HG03103 (cell line): ENCODE measurements at regions not wholly inside any gene's neighbourhood (a gene's known extent, or its start where the extent isn't known, plus 50 kb on each side); places are given as distances from the start of the nearest gene placed in this dataset.
A peak's percentile ranks its signal among the peaks of the same experiment; 100 is the strongest.
"Not testable (repeated sequence)": the region's sequence is repeated elsewhere in the genome, so short reads cannot be mapped to it uniquely, and the experiment has no call there.

Experiments
- ATAC-seq: cut with Tn5 transposase; IDR thresholded peaks from one replicate; pipeline ENCODE4 v1.9.1; 2021; ENCODE audit warnings: low read depth; ENCODE audit not compliant: unreplicated experiment

GRCh38 chrX:39477762-39478120, 620.0 kb downstream of the BCOR start:
- no peak for ATAC-seq

DNA sequence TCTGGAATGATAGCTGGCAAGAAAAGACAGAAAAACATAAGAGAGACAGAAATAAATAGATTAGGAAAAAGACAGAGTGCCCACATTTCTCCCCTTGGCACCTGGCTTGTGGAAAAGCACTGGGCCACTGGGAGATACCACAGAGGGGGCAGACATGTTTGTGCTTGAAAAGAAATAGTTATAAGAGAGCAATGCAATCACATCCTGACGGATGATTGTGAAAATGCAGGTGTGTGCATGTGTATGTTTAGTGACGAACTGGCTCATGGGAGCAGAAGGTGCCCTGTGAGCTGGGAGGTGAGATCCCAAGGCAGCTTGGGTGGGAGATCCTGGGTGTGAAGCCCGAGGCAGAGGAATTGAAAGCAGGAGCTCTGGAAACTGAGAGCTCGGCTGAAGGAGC, 617.9 kb downstream of the BCOR start:
- no peak for ATAC-seq

DNA sequence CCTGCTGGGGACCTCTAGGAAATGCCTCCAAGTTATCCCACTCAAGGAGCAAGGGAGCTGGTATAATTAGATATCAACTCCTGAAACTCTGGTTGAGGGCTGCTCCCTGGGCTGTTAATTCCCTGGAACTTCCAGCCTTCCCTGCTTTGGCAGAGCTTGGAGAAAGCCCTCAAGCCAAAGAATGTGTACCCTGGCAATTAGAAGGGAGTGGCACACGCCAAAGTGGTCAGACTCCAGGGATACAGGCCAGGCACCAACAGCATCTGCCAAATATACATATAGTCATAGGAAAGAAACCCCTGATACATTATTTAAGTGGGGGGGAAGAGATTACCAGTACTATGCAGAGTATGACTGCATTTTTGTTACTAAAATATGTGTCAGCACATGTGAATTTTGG, 616.8 kb downstream of the BCOR start:
- ATAC-seq, result no peak

GRCh38 chrX:39481621-39482020, 616.1 kb downstream of the BCOR start:
- ATAC-seq, result no peak

DNA sequence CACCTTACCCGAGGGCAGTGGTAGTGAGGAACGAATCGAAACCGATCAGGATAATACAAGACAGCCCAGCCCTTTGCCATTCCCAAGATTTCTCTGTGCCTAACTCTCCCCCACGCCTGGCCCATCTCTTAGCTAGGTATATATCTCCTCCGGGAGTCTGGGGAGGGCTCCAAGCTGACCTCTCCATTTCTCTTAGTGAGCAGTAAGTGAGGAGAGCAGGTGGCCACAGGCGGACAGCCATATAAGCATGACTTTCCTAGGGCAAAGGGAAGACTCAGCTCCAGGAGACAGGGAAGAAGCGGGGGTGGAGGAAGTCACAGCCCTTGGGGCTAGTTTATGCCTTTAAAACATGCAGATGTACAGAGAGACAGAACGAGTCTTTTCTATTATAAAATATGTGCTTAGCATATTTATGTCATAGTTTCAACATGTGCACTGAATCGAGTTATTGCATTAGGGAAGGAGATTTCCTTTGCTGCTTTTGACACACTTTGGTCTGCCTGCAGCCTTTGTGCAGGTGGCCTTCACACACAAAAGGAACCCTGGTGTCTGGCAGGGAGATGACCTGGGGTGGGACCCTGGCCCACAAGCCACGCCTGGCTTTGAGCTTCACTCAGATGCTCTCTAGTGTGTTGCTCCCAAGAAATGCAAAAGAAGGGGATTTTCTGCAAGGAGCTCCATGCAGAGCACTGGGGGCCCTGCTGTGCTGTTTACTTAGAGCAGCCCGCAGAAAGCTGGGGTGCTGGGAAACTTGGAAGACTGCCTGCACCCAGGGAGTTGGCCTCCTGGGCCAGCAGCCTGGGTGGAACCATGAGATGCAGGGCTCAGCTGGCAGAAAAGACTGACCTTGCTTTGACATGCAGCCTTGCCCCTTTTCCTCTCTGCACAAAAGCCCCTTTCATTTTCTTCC, 613.3 kb downstream of the BCOR start:
- ATAC-seq, result no peak

DNA sequence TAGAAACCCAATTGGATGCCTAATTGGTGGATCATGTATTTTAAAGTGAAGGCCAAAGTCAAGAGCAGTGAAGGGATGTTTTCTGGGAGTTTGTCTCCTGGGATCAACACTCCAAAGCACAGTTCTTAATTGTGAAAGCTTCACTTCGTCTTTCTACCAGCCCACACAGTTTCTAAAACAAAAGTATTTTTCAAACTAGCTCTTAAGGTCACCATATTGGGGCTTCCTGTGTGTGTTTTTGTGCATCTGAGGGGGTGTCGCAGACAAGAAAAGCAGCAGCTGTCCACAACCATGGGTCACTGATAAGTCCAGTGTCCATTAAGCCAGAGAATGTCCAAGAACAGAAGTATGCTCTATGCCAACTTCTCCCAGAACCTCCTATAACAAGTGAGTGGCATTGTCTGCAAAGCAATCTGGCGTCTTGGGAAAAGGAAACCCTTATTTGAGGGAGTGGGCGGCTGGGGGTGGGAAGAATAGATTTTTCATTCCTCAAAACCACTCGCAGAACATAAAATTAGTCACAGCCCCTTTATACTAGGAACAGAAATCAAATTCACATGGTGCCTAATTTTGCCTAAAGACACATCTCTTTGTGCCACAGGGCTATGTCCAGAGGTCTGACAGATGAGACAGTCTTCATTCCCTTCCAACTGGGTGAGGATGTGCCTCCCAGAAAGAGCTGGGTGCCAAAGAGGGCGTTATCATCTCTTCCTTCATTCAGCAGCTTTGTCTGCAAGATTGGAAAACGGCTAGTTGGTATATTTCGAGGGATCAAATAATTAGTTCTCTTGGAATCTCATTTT, 610.4 kb downstream of the BCOR start:
- no peak for ATAC-seq

- ATAC-seq, result no peak
These were observed 609.8 kb downstream of the BCOR start for GRCh38 chrX:39487969-39488330.

DNA sequence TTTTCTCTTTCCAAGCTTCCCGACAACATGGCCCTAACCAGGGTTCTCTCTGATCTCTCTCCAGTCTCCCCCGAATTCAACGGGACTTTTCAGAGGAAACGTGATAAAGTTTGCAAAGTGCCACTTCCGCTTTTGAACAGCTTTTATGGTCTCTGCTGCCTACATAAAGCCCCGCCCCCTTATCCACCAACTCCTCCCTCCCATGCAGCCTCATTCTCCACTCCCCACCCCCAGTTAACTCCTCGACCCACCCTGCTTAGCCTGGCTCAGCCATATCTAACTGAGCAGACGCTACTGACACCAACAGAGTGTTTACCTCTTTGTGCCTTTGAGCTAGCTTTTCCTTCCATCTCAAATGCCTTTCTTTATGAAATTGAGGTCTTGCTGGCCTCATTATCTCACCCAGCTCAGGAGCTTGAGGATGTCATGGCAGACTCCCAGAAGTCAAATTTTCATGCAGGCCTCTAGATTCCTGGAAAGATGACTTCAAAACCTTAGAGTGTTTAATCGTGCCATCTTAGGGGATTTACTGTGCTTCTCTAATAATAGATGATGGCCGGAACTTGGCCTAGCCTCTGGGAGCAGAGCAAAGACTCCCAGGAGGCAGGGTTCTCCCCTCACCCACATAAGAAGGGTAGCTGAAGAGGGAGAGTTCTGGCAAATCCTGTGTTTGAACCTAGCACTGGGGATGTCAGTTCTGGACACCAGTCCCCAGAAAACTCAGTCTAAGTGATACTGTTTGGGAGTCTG, 606.0 kb downstream of the BCOR start:
- ATAC-seq, result peak; percentile 46

DNA sequence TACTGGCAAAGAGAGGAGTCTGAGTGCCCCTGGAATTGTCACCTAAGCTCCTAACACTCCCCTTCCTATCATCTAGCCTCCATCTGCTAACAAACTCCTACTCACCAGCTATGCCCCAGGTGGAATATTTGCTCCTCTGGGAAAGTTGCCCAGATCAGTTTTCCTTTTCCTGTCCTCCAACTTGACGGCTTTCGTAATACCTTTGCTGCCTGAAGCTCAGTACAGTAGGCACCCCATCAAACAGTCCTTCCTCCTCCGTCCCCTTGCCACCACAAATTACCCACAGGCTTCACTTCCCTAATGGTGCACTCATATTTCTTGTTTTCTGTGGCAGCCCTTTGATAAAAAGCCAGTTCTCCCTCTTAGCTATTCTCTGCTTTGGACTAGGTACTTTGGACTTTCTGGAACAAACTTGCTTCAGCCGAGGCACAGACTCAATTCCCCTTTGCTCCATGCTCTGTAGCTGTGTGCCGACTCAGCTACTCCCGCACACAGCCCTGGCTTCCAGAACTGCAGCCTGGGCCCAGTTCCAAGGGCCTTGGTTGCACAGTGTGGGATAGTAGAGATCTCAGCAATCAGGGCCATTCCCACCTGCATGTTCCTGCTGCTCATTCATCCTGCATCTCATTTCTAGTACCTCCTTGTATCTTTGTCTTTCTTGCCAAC, 605.1 kb downstream of the BCOR start:
- no peak for ATAC-seq

DNA sequence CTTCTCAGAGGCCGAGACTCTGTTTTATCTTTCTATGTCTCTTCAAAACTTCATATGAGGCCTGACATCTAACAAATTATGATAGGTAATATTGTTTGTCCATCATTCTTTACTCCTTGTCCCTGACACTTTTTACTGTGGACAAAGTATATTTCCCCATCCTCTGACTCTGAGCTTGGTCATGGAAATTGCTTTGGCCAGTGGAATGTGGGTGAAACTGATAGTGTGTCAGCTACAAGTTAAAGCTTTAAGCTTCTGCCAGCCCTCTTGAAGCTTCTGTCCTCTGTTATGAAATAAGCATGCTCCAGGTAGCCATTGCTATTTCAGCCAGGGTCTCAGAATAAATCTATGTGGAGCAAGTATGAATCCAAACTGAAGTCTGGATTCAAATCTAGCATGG, 604.6 kb downstream of the BCOR start:
- ATAC-seq, result no peak

- ATAC-seq, result not testable (repeated sequence)
These were observed 600.6 kb downstream of the BCOR start for GRCh38 chrX:39497117-39497516.

- ATAC-seq, result no peak
These were observed 600.0 kb downstream of the BCOR start for GRCh38 chrX:39497702-39498265.

DNA sequence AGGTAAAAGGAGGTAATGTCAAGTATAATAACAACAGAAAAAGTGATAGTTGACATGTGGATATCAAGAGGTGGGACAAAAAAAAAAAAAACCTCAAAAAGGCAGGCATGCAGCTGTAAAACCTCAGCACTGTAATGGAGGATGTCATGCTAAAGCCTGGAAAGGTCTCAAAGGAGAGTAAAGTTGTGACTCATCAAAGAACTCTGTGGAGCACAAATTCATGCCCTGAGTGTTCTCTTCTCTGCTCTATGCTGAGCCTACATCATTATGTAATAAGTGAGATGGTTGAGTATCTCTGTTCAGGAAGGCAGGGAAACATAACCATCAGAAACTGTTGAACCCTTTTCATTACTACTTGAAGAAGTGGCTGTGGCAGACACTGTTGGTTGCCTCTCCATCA, 597.8 kb downstream of the BCOR start:
- no peak for ATAC-seq

DNA sequence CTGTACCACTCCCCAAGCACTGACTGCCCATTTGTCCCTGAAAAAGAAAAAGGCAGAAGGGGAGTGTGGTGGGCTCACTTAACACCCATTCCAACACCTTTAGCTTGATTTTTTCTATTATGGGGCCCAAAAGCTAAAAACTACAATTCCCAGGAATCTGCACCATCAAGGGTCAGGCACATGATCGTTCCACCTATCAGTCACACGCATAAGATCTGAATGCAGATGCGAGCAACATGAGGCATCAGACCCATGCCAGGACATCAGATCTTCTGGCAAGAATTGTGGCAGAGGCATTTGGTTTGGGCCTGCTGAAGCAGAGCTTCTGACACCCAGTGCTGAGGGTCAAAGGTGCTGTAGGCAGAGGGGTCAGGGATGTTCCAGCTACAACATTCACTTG, 595.9 kb downstream of the BCOR start:
- ATAC-seq, result no peak

GRCh38 chrX:39502486-39502885, 595.3 kb downstream of the BCOR start:
- ATAC-seq, result no peak

DNA sequence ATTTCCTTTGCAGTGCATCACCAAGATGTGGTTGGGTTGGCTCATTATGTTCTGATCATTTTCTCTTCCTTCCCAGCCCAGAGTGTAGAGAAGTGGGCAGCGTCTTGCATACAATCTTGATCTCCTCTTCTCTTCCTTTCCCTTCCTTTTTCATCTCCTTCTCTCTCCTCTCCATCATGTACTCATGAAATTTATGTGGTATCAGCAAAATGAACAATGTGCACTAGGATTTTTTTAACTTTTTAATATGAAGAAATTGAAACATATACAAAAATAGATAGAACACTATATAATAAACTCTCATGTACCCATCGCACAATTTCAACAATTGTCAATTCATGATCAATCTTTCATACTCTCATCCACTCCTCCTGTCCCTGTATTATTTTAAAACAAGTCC, 593.5 kb downstream of the BCOR start:
- no peak for ATAC-seq

DNA sequence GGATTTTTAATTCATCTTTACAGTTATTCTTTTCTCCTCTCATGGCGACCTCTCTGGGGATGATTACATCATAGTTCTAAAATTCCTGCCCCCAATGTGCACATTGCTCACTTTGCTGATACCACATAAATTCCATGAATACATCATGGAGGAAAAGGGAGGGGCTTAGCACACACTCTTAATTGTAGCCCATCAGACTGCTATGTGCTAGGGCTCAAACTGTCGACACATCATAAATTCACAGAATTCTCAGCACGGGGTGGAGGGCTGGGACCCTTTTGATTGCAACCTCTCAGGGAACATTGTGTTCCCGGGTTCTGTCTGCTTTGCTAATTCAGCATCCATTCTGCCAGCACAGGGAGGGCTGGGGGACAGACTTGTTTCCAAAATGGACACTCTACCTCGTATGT, 592.9 kb downstream of the BCOR start:
- ATAC-seq, result no peak

GRCh38 chrX:39506131-39506530, 591.6 kb downstream of the BCOR start:
- ATAC-seq, result no peak

DNA sequence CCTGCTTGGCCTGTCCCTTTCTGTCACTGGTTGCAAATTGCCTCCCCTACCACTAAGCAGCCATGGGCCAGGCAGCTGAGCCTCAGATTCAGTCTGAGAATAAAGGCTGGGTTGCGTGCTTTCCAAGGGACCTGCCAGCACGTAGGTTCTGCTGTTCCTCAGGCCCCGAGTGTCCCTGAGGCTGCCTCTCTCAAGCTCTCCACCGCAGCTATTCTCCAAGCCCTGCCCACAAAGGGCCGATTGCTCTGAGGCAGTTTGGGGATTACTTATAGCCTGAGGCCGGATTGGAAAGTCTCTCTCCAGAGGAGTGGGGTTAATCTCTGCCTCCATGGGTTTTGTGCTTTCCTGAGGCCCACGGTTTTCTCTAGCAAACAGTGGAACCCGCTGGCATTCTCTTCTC, 590.7 kb downstream of the BCOR start:
- ATAC-seq, result no peak

- no peak for ATAC-seq
These were observed 590.0 kb downstream of the BCOR start for GRCh38 chrX:39507617-39508299.
